GM12878 (cell line): ENCODE measurements at regions not wholly inside any gene's neighbourhood (a gene's known extent, or its start where the extent isn't known, plus 50 kb on each side); places are given as distances from the start of the nearest gene placed in this dataset.

Experiments
- BCL11A ChIP-seq: IDR thresholded peaks from 2 replicates; pipeline ENCODE4 v1.6.1; 2011; ENCODE audit warnings: low read depth, low read length
- BCL3 ChIP-seq: IDR thresholded peaks from 2 replicates; pipeline ENCODE4 v1.6.1; 2011; ENCODE audit warnings: borderline replicate concordance, low read depth, mild to moderate bottlenecking, moderate library complexity, low read length; ENCODE audit not compliant: insufficient read depth, poor library complexity, severe bottlenecking
- BMI1 ChIP-seq: fragments of 450-650 bp; IDR thresholded peaks from 2 replicates; pipeline ENCODE4 v1.6.1; 2016; ENCODE audit warnings: mild to moderate bottlenecking, moderate library complexity, borderline replicate concordance
- EED ChIP-seq: sonication (generic); IDR thresholded peaks from 2 replicates; pipeline ENCODE4 v1.6.1; 2016; ENCODE audit warnings: antibody characterized with exemption, low read depth
- HDAC6 ChIP-seq: fragments of 200-600 bp; sonication (generic); IDR thresholded peaks from one replicate; pipeline ENCODE4 v1.8.0; 2017; ENCODE audit warnings: antibody characterized with exemption; ENCODE audit not compliant: unreplicated experiment
- HSF1 ChIP-seq: fragments of 150-350 bp; IDR thresholded peaks from 2 replicates; pipeline ENCODE4 v1.6.1; 2014; ENCODE audit warnings: mild to moderate bottlenecking, low read depth, low read length
- MLLT1 ChIP-seq: fragments of 450-650 bp; IDR thresholded peaks from 2 replicates; pipeline ENCODE4 v1.6.1; 2016; ENCODE audit warnings: mild to moderate bottlenecking
- NR2F1 ChIP-seq: fragments of 450-650 bp; conservative IDR thresholded peaks from 2 replicates; pipeline ENCODE4 v1.6.1; 2017; ENCODE audit warnings: mild to moderate bottlenecking
- TCF7 ChIP-seq: IDR thresholded peaks from 2 replicates; pipeline ENCODE4 v1.6.1; 2014; ENCODE audit warnings: antibody characterized with exemption, borderline replicate concordance
- WRNIP1 ChIP-seq: IDR thresholded peaks from 2 replicates; pipeline ENCODE4 v1.6.1; 2011; ENCODE audit warnings: low read depth, low read length, improper control_type of control experiment, borderline replicate concordance
- ZBTB33 ChIP-seq: fragments of 450-650 bp; IDR thresholded peaks from 2 replicates; pipeline ENCODE4 v1.6.1; 2017; ENCODE audit warnings: mild to moderate bottlenecking

- no peak for TF ChIP-seq MLLT1
- TF ChIP-seq EED = no peak
- TF ChIP-seq TCF7 = no peak
- no peak for TF ChIP-seq ZBTB33
- no peak for TF ChIP-seq BCL11A
- no peak for TF ChIP-seq NR2F1
- no peak for TF ChIP-seq HSF1
- no peak for TF ChIP-seq BMI1
- TF ChIP-seq WRNIP1 = no peak
- TF ChIP-seq HDAC6 = no peak
- TF ChIP-seq BCL3 = no peak
These were observed 166.6 kb upstream of the PELI2 start (continued) for GRCh38 chr14:55951341-55952206.
